GM18520 (cell line): ENCODE measurements at regions not wholly inside any gene's neighbourhood (a gene's known extent, or its start where the extent isn't known, plus 50 kb on each side); places are given as distances from the start of the nearest gene placed in this dataset.

Experiments
- ATAC-seq: cut with Tn5 transposase; IDR thresholded peaks from one replicate; pipeline ENCODE4 v1.9.1; 2021; ENCODE audit not compliant: unreplicated experiment

GRCh38 chr2:217722883-217723472 lies 279.8 kb downstream of the TNS1 start:
- ATAC-seq = no peak

- no peak for ATAC-seq
Observed at GRCh38 chr2:217717646-217718045, 285.1 kb downstream of the TNS1 start.

GRCh38 chr2:217715484-217715883 lies 287.3 kb downstream of the TNS1 start:
- ATAC-seq = no peak

GRCh38 chr2:217714287-217714751 lies 288.5 kb downstream of the TNS1 start:
- ATAC-seq = no peak

DNA sequence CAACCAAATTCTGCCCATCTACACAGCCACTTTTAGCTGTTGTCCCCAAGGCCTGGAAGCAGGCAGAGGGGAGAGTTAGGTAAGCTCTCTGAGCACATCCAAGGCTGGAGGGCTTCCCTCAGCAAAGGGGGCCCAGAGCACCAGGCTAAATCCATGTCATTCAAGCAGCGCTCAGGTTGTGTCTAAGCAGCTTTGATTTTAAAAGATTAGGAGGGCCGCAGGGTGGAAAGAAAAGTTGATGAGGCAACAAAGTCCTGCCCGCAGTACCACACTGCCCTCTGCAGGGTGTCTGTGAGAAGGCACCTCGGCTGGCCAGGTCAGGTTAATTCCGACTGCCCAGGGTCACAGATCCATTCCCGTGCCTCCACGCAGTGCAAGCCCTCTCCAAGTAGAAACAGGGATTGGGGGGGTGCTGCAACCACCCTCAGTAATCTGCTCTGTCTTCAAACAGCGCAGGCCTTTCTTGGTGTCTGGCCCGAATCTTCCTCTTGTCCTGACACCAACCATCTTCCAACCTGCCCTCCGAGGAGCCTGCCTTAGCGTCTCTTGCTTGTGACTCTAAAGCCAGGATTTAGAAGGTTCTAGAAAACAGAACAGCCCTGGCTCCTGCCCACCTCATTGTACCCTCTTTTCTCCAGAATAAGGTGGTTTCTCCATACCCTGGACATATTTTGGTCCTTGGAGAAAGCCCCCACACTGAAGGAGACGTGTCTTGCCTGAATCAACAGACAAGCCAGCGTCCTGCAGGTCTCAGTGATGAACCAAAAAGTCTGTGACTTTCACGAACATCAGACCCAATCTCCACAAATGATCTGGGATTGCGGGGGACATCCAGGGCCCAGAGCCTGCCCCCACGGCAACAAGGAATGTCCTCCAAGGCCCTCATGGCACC lies 289.2 kb downstream of the TNS1 start:
- no peak for ATAC-seq

DNA sequence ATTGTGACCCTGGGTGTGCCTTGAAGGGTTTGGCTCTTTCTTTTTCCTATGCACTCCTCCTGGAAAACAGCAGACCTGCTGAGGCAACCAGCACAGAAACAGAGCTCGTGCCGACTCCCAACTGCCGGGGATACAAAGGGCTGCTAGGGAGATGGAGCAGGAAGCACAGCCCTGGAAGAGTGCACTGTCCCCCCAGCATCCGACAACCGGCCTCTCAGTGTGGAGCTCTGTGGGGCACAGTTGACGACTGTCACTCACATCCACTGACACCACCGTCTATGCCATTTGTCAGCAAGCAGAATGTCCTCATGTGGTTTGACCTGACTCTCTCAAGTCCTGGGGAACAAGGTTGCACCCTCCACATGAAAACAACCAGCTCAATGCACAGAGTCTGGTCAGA lies 290.4 kb downstream of the TNS1 start:
- ATAC-seq = no peak

DNA sequence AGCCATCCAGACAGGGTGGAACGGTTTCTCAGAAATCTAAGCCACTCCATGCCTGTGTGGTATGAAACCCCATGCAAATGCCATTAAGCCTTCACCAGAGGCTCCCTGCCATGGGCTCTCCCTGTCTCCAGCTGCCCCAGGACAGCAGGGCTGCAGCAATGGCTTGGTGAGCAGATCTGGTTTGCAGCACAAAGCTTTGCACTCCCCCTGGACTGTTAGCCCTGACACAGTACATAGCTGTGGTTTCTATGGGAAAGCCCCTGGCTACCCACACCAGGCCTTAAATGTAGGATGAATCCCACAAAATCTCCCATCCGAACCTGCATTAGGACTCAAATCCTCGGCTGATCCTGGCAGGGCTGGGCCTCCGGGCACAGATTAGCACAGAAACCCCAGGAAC lies 291.6 kb downstream of the TNS1 start:
- ATAC-seq = no peak

DNA sequence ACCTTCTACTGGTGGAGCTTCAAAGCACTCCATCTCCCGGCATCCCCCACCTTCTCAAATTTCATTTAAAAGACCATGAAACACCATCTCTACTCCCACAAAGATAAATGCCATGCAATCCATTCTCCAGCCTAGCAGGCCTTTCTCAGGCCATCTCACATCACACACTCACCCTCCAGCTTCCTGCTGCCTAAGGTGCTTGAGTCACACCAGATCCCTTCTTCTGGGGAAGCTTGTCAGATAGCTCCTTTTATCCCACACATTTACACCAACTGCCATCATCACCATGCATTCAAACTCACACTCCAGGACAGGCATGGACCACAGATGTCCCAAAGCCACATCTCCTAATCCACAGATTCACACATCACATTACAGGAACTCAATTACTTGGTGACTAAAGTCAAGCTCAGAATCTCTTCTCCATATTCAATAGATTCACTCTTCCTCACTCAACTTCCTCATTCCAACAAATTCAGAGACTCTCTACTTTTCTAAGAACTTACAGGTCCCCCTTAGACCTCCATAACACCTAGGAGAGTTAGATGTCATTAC lies 292.5 kb downstream of the TNS1 start:
- no peak for ATAC-seq

GRCh38 chr2:217709478-217710210 lies 293.2 kb downstream of the TNS1 start:
- no peak for ATAC-seq

DNA sequence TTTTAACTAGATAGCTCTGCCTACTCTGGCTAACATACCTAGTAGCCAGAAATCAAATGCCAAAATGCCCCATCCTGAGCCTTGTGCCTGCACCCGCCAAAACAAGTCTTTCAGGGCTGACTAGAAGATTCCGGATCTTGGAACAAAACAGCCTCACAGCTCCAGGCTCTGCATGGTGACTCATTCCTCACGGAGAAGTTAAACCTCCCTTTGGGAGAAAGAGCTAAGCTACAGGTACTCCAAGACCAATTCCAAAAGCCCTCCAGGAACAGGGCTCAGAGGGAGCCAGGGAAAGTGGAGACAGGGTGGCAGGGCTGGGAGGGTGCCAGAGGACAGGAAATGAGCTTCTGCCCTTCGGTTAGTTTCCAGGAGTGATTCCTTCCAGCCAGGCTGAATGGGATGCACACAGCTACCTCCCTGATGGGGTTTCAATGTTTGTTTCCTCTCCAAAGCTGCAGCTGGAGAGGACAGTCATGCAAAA lies 295.6 kb downstream of the TNS1 start:
- no peak for ATAC-seq

DNA sequence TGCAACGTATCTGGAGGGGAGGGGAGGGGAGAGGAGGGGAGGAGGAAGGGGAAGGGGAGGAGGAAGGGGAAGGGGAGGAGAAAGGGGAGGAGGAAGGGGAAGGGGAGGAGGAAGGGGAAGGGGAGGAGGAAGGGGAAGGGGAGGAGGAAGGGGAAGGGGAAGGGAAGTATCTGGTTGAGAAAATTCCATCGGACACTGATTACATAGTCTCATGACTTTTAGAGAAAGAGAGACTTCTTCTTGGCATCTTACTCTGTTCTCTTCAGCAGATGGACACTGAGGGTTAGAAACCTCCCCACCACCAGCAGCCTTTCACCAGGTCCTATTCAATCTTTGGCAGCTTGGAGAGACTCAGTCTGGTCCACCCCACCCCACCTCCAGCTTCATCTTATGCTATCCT lies 296.3 kb downstream of the TNS1 start:
- ATAC-seq = no peak

DNA sequence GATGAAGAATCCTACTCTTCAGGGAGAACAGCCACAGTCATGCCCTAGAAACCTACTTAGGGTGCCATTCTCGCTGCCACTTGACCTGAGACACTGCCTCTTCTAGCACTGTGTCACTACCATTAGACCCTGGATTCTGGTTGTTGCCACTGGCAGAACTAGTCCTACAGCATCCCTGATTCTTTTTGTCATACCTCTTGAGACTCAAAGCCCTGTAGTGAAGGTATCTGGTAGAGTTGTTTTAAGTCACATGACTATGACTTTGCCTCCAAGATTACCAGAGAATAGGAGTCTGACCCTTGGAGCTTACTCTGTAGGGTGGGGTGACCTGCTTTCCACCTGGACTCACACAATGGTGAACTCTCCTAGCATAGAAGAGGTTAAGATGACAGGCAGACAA lies 296.7 kb downstream of the TNS1 start:
- ATAC-seq = no peak

DNA sequence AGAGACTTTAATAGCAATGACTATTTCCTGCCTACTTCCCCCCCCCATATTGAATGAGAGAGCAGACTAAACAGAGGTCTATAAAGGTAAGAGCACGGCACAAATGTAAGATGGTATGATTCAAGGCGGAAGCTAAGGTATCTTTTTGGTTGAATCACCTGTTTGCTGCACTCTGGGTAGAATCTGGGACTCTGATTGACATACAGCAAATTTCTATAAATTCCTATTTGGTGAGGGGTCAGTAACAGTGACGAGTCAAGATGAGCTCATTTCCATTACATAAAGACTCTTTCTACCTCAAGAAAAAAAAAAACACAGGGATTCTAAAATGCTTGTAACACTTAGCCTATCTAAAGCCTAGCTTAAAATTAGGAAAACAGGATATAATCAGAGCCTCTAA lies 297.3 kb downstream of the TNS1 start:
- ATAC-seq = no peak

DNA sequence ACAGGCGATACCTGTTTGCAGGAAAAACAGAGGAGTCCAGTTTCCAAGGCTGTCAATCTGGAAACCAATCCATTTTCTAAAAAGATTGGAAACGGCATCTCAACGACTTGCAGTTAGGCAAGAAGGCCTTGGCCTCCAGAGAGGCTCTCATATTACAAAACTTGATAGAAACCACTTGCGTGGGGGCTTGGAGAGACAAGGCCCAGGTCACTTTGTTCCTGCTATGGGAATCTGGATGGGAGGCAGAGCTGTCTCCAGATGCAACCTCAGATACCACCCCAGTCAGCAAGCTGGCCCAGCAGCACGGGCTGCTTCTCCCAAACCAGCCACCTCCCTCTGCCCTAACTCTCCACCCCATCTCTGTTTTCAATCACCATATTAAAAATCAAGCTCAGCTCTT lies 298.8 kb downstream of the TNS1 start:
- ATAC-seq = no peak

GRCh38 chr2:217703102-217703501 lies 299.7 kb downstream of the TNS1 start:
- no peak for ATAC-seq

DNA sequence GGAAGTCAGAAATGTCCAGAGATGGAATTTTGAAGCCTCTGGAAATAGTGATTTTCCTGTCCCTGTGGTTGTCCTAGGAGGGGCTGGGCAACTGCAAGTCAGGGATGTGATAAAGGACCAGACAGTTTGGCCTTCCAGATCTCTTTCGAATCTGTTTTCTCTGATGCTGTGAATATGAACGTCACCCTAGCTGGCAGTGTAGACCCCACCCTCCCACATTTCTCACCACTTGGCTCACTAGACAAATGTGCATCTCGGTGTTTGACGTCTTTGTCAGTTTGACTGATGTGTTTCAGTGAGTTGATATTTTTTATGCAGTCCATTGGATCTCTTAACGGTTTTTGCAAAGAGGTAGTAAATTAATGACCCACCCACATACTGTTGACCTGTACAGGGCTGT lies 301.2 kb downstream of the TNS1 start:
- ATAC-seq = no peak

DNA sequence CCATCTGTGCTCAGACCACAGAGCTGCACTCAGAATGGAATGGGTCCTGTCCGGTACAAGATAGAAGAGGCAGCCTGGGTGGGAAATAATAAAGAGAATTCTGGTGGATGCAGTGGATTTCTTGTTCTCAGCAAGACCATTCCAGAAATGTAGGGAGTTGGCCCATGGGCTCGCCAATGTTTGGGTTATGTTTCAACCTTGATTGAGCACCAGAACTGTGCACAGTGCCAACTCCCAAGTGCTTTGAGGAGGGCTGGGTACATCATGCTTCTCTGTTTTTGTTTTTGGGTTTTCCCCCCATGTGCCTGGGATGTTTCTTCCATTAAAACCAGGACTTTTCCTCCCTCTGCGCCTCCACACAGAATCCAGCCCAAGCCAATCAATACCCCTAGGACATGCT lies 304.1 kb downstream of the TNS1 start:
- no peak for ATAC-seq

GRCh38 chr2:217695033-217695520 lies 307.7 kb downstream of the TNS1 start:
- no peak for ATAC-seq

DNA sequence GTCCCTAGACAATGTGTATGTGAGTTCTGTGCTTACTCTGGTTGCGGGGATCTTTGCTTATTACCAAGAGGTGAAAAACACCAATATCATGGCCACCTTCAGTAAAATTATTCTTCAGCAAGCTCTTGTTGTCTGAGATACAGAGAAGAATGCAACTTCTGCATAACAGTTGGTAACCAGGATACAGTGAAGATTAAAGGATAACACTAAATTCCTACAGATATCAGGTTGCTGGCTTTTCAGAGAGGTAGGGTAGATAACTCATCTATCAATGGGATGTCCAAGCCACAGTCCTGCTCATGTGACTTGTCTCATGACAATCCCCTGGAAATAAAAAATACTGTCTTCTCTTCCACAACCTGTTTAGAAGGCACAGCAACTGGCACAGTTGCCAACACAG lies 308.5 kb downstream of the TNS1 start:
- no peak for ATAC-seq

DNA sequence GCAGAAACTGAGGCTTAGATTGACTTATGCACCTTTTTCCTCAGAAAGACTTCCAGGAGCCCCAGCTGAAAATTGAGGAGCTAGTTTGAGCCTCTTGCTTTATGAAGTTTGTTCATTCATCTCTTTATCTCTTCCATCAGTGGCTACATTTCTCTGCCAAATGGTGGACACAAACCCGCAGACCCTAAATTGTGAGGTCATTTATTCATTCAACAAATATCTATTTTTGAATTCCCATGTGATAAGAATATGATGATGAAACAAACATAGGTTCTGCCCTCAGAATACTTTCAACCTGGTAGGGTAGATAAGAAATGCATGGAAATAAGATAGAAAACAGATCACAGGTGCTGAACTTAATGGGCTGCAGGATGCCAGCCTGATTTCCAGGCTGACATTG lies 309.4 kb downstream of the TNS1 start:
- no peak for ATAC-seq

- no peak for ATAC-seq
Observed at GRCh38 chr2:217691920-217692666, 310.7 kb downstream of the TNS1 start.
